ENCODE measurements at regions not wholly inside any gene's neighbourhood (a gene's known extent, or its start where the extent isn't known, plus 50 kb on each side); places are given as distances from the start of the nearest gene placed in this dataset.

GRCh38 chr13:104404325-104404724 lies 1338.1 kb upstream of the SLC10A2 start:
- no peak overlapping the region for H3K27ac ChIP-seq (ENCODE audit: low read depth, low read length)
- no peaks in the 10 kb centered on the region for H4K20me1 ChIP-seq (ENCODE audit: insufficient read depth)
- CTCF ChIA-PET: no interaction called here
- POLR2A ChIA-PET: no interaction called here
- H2AFZ ChIP-seq (ENCODE audit: low read depth, low read length, poor library complexity, severe bottlenecking): no peak overlapping the region
- H3K36me3 ChIP-seq (ENCODE audit: control insufficient read depth in 1 of 2, insufficient read depth in 2 of 2, low read length in 2 of 2): no peaks in the 10 kb centered on the region
- H3K9ac ChIP-seq (ENCODE audit: low read length): no peak overlapping the region
- no peak for TF ChIP-seq POLR2A (IDR thresholded peaks at IDR 0.05; ENCODE audit: borderline replicate concordance, extremely low read depth, insufficient read depth, insufficient read length)
- TF ChIP-seq MAX (IDR thresholded peaks at IDR 0.05): no peak
- no peak for TF ChIP-seq SRF (IDR thresholded peaks at IDR 0.05; ENCODE audit: low read depth)
- no peak for TF ChIP-seq ELF1 (IDR thresholded peaks at IDR 0.05; ENCODE audit: borderline replicate concordance, low read depth)
- no peak for TF ChIP-seq EZH2 (IDR thresholded peaks at IDR 0.05)
- no peak for TF ChIP-seq TCF7L2 (IDR thresholded peaks at IDR 0.05; ENCODE audit: borderline replicate concordance, extremely low read depth, insufficient read depth, insufficient read length)
- TF ChIP-seq, protein P1, sequence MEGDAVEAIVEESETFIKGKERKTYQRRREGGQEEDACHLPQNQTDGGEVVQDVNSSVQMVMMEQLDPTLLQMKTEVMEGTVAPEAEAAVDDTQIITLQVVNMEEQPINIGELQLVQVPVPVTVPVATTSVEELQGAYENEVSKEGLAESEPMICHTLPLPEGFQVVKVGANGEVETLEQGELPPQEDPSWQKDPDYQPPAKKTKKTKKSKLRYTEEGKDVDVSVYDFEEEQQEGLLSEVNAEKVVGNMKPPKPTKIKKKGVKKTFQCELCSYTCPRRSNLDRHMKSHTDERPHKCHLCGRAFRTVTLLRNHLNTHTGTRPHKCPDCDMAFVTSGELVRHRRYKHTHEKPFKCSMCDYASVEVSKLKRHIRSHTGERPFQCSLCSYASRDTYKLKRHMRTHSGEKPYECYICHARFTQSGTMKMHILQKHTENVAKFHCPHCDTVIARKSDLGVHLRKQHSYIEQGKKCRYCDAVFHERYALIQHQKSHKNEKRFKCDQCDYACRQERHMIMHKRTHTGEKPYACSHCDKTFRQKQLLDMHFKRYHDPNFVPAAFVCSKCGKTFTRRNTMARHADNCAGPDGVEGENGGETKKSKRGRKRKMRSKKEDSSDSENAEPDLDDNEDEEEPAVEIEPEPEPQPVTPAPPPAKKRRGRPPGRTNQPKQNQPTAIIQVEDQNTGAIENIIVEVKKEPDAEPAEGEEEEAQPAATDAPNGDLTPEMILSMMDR (IDR thresholded peaks at IDR 0.05 in 2 of 3, conservative IDR thresholded peaks at IDR 0.05 in 1 of 3; ENCODE audit: borderline replicate concordance in 1 of 3, insufficient read depth in 1 of 3, low read depth in 2 of 3, low read length in 2 of 3): no peak
- TF ChIP-seq YY1 (IDR thresholded peaks at IDR 0.05; ENCODE audit: extremely low read depth, insufficient replicate concordance, low read depth, low read length): no peak
- H3K4me1 ChIP-seq (ENCODE audit: control insufficient read depth in 1 of 2, insufficient read depth in 2 of 2, low read length in 2 of 2): no peaks in the 10 kb centered on the region; a peak in 1 of 4 replicates
- no TSS peak for BruUV-seq (replicated peaks)
- DNase-seq (ENCODE audit: low read depth, low spot score) (no peak), ATAC-seq (no peak)
- RAD21 ChIA-PET (ENCODE audit: low non-redundant PET in 1 of 2, low total read pairs in 2 of 2, uncharacterized antibody in 2 of 2, unreplicated experiment in 2 of 2): no interaction called here
- intact Hi-C loops (cut with micrococcal nuclease): no loop called here
- no peak overlapping the region for H3K4me3 ChIP-seq (replicated peaks in 1 of 2; ENCODE audit: low read depth in 1 of 2, low read length in 2 of 2)
- no peaks in the 10 kb centered on the region for H3K79me2 ChIP-seq (ENCODE audit: insufficient read depth, low read length)
- no peaks in the 10 kb centered on the region for H3K9me2 ChIP-seq (ENCODE audit: insufficient read depth)
- no peaks in the 10 kb centered on the region for H3K27me3 ChIP-seq (ENCODE audit: insufficient read depth, low read length)
- no peaks in the 10 kb centered on the region for H3K9me3 ChIP-seq (ENCODE audit: control insufficient read depth in 1 of 2, insufficient read depth in 1 of 2, low read depth in 1 of 2, low read length in 2 of 2)
- H3K4me2 ChIP-seq (ENCODE audit: low read length): no peak overlapping the region

- H3K27me3 ChIP-seq (ENCODE audit: insufficient read depth, low read length): no peaks in the 10 kb centered on the region
- H3K79me2 ChIP-seq (ENCODE audit: insufficient read depth, low read length): no peaks in the 10 kb centered on the region
- H3K9me2 ChIP-seq (ENCODE audit: insufficient read depth): no peaks in the 10 kb centered on the region
- no peak overlapping the region for H3K4me3 ChIP-seq (replicated peaks in 1 of 2; ENCODE audit: low read depth in 1 of 2, low read length in 2 of 2)
- no peak overlapping the region for H3K9ac ChIP-seq (ENCODE audit: low read length)
- no peak overlapping the region for H2AFZ ChIP-seq (ENCODE audit: low read depth, low read length, poor library complexity, severe bottlenecking)
- ATAC-seq (no peak), DNase-seq (ENCODE audit: low read depth, low spot score) (no peak)
- H3K4me2 ChIP-seq (ENCODE audit: low read length): no peak overlapping the region
- no peak overlapping the region for H3K27ac ChIP-seq (ENCODE audit: low read depth, low read length)
- intact Hi-C loops (cut with micrococcal nuclease): no loop called here
- no peaks in the 10 kb centered on the region for H3K36me3 ChIP-seq (ENCODE audit: control insufficient read depth in 1 of 2, insufficient read depth in 2 of 2, low read length in 2 of 2)
- H3K4me1 ChIP-seq (ENCODE audit: control insufficient read depth in 1 of 2, insufficient read depth in 2 of 2, low read length in 2 of 2): no peaks in the 10 kb centered on the region
- ChIA-PET RAD21 (ENCODE audit: low non-redundant PET in 1 of 2, low total read pairs in 2 of 2, uncharacterized antibody in 2 of 2, unreplicated experiment in 2 of 2) (no interaction called here), POLR2A (no interaction called here), CTCF (no interaction called here)
- H3K9me3 ChIP-seq (ENCODE audit: control insufficient read depth in 1 of 2, insufficient read depth in 1 of 2, low read depth in 1 of 2, low read length in 2 of 2): no peaks in the 10 kb centered on the region
- no TSS peak for BruUV-seq (replicated peaks)
- H4K20me1 ChIP-seq (ENCODE audit: insufficient read depth): no peaks in the 10 kb centered on the region
- TF ChIP-seq ZNF274 (IDR thresholded peaks at IDR 0.05; ENCODE audit: low read depth, low read length): no peak
- no peak for TF ChIP-seq ZBTB33 (IDR thresholded peaks at IDR 0.05; ENCODE audit: extremely low read depth, insufficient replicate concordance, low read length)
- no peak for TF ChIP-seq REST (IDR thresholded peaks at IDR 0.05; ENCODE audit: low read depth)
- TF ChIP-seq EZH2phosphoT487 (IDR thresholded peaks at IDR 0.05; ENCODE audit: borderline replicate concordance): no peak
Measured at GRCh38 chr13:104389691-104390090, 1323.5 kb upstream of the SLC10A2 start.

Data from HCT116 (cell line).